ENCODE measurements at regions not wholly inside any gene's neighbourhood (a gene's known extent, or its start where the extent isn't known, plus 50 kb on each side); places are given as distances from the start of the nearest gene placed in this dataset.
"Not testable (repeated sequence)": the region's sequence is repeated elsewhere in the genome, so short reads cannot be mapped to it uniquely, and the experiment has no call there.

DNA sequence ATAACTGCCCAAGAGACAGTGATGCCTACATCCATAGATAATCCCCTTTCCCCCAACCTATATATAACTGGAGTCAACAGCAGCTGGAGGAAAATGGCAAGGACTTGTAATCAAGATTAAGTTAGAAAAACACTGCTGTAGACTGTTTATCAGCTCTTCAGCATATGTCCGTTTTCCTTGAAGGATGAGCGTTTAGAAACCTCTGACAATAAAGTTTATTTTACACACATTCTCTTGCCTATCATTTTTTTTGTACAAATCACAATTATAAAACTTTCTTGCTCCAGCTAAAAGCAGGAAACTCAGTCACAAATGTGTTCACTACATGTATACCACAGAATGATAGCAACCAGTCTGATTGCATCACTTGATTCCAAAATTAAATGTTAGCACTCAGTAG, 50.8 kb downstream of the PPIAL4G start:
- H3K36me3 Mint-ChIP-seq (ENCODE audit: low read depth) = peaks cover 75% of the 10 kb centered on the region
- H3K9me3 Mint-ChIP-seq, H3K4me1 Mint-ChIP-seq, H3K27ac Mint-ChIP-seq, H3K27me3 Mint-ChIP-seq, H3K4me3 Mint-ChIP-seq, DNase-seq, POLR2A ChIA-PET, CTCF ChIA-PET: not testable (repeated sequence)

GRCh38 chr1:148429856-148430255, 53.2 kb downstream of the PPIAL4G start:
- POLR2A ChIA-PET, CTCF ChIA-PET, H3K9me3 Mint-ChIP-seq, H3K27ac Mint-ChIP-seq, H3K4me3 Mint-ChIP-seq, H3K27me3 Mint-ChIP-seq, DNase-seq: not testable (repeated sequence)
- Mint-ChIP-seq H3K36me3 (ENCODE audit: low read depth) (peaks cover 84% of the 10 kb centered on the region), H3K4me1 (peaks cover 19% of the 10 kb centered on the region)

DNA sequence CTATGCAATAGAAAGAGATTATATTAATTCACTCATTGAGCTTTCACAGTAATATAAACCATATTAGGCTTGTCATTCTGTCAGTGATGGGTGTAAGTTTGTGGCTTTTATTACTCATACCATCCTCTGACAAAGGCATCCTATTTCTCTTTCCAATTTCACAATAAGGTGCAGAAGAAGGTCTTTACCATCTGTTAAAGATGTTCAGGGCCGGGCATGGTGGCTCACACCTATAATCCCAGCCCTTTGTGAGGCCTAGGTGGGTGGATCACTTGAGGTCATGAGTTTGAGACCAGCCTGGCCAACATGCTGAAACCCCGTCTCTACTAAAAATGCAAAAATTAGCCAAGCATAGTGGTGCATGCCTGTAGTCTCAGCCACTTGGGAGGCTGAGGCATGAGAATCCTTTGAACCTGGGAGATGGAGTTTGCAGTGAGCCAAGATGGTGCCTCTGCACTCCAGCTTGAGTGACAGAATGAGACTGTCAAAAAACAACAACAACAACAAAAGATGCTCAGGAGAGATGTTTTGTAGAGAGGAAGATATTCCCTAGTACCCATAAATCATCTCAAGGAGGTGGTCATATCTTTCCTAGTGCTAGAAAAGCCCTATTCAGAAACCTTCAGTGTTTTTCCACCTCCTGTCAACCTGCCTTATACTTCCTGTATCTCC, 56.0 kb downstream of the PPIAL4G start:
- H3K4me3 Mint-ChIP-seq, DNase-seq, POLR2A ChIA-PET, CTCF ChIA-PET, H3K27me3 Mint-ChIP-seq, H3K9me3 Mint-ChIP-seq: not testable (repeated sequence)
- H3K4me1 Mint-ChIP-seq = peaks cover 25% of the 10 kb centered on the region
- peaks cover 81% of the 10 kb centered on the region for H3K36me3 Mint-ChIP-seq (ENCODE audit: low read depth)
- peak overlapping the region; percentile 54 for H3K27ac Mint-ChIP-seq

DNA sequence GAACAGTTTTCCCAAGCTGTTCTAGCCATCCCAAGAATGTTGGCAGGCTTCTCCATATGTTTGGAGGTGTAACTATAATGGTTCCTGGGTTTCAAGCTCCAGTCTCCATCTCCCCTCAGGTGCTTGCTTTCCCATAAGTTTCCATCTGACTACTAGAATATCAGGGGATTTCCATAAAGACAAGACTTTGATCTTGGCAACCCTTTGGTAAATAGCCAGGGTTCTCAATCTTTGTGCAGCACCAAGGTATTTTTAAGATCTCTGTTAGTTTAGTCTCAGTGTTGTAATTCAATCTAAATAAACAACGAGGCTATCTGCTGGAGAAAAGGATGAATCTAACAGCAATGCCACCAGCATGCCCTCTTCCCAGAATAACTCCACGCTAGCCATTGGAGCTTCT, 56.7 kb downstream of the PPIAL4G start:
- H3K27ac Mint-ChIP-seq, DNase-seq, CTCF ChIA-PET, H3K27me3 Mint-ChIP-seq, H3K4me3 Mint-ChIP-seq, H3K9me3 Mint-ChIP-seq, POLR2A ChIA-PET: not testable (repeated sequence)
- Mint-ChIP-seq H3K36me3 (ENCODE audit: low read depth) (peaks cover 74% of the 10 kb centered on the region), H3K4me1 (peaks cover 25% of the 10 kb centered on the region)

- CTCF ChIA-PET, H3K9me3 Mint-ChIP-seq, POLR2A ChIA-PET, H3K4me3 Mint-ChIP-seq, DNase-seq, H3K27ac Mint-ChIP-seq, H3K27me3 Mint-ChIP-seq: not testable (repeated sequence)
- Mint-ChIP-seq H3K36me3 (ENCODE audit: low read depth) (peaks cover 56% of the 10 kb centered on the region), H3K4me1 (peaks cover 25% of the 10 kb centered on the region)
These were observed 58.7 kb downstream of the PPIAL4G start for GRCh38 chr1:148424143-148425003.

DNA sequence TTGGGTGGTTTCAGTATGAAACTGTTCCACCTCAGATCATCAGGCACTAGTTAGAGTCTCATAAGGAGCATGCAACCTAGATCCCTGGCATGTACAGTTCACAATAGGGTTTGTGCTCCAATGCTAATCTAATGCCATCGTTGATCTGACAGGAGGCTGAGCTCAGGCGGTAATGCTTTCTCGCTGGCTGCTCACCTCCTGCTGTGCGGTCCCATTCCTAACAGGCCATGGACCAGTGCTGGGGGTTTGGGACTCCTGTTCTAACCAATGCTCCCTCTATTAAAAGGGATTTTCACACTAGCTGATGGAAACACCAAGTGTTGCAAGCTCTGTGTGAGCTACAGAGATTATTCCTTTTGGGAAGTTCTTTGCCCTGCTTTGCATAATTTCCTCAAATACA, 60.2 kb downstream of the PPIAL4G start:
- H3K27ac Mint-ChIP-seq, CTCF ChIA-PET, POLR2A ChIA-PET, H3K9me3 Mint-ChIP-seq, DNase-seq, H3K27me3 Mint-ChIP-seq, H3K4me3 Mint-ChIP-seq: not testable (repeated sequence)
- H3K36me3 Mint-ChIP-seq (ENCODE audit: low read depth) = peaks cover 42% of the 10 kb centered on the region
- peaks cover 25% of the 10 kb centered on the region for H3K4me1 Mint-ChIP-seq

GRCh38 chr1:148417241-148417640, 65.9 kb downstream of the PPIAL4G start:
- H3K27ac Mint-ChIP-seq; POLR2A ChIA-PET; DNase-seq; H3K4me3 Mint-ChIP-seq; H3K27me3 Mint-ChIP-seq; H3K9me3 Mint-ChIP-seq; H3K36me3 Mint-ChIP-seq (ENCODE audit: low read depth); H3K4me1 Mint-ChIP-seq; CTCF ChIA-PET: not testable (repeated sequence)

- DNase-seq, POLR2A ChIA-PET, H3K27me3 Mint-ChIP-seq, H3K4me1 Mint-ChIP-seq, H3K4me3 Mint-ChIP-seq, CTCF ChIA-PET, H3K9me3 Mint-ChIP-seq, H3K27ac Mint-ChIP-seq: not testable (repeated sequence)
- H3K36me3 Mint-ChIP-seq (ENCODE audit: low read depth) = peaks cover 13% of the 10 kb centered on the region
These were observed 69.7 kb downstream of the PPIAL4G start for GRCh38 chr1:148413385-148413784.

DNA sequence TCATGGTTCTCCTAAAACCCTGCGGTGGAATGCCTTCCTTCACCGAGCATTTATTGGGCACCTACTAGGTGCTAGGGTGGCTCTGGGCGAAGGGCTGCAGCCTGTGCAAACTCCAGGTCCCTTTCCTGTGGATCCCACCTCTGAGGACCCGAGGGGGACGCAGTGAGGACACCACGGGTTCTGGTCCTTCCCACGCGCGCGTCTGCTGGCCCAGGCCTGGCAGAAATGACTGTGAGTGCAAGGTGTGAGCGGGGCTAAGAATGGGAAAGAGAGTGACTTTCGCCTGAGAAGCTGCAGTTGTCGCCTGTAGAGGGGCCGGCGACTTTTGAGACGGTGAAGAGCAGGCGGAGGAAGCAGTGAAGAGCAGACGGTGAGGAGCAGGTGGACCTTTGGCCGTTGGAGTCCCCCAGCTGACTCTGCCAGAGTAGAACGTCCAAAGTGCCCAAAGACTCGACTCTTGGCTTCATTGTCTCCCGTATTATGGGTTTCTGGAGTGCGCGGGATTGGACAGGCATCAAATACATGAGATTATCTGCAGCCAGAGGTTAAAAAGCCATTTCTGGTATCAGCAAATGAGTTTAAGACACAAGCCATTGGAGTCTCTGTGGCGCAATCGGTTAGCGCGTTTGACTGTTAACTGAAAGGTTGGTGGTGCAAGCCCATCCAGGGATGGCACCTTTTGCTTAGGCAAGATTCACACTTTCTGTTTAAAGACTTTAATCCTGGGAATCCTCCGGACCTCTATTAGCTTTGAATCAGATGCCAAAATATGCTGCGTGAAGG, 78.1 kb downstream of the PPIAL4G start:
- H3K4me3 Mint-ChIP-seq; H3K27ac Mint-ChIP-seq; DNase-seq; H3K36me3 Mint-ChIP-seq (ENCODE audit: low read depth); H3K9me3 Mint-ChIP-seq; H3K27me3 Mint-ChIP-seq; CTCF ChIA-PET; POLR2A ChIA-PET: not testable (repeated sequence)
- H3K4me1 Mint-ChIP-seq = peaks cover 18% of the 10 kb centered on the region

GRCh38 chr1:148403925-148404324, 79.2 kb downstream of the PPIAL4G start:
- peak overlapping the region; percentile 10 for H3K4me3 Mint-ChIP-seq
- CTCF ChIA-PET; H3K36me3 Mint-ChIP-seq (ENCODE audit: low read depth); H3K27me3 Mint-ChIP-seq; DNase-seq; H3K9me3 Mint-ChIP-seq; H3K27ac Mint-ChIP-seq: not testable (repeated sequence)
- POLR2A ChIA-PET = interaction anchor here (2.4 kb wide), 1 partner anchor 15 kb away, joined by 40 read pairs; no protein-coding TSS in a partner anchor
- H3K4me1 Mint-ChIP-seq = peaks cover 18% of the 10 kb centered on the region

GRCh38 chr1:148403085-148403456, 80.0 kb downstream of the PPIAL4G start:
- not testable (repeated sequence) for H3K36me3 Mint-ChIP-seq (ENCODE audit: low read depth); H3K27me3 Mint-ChIP-seq; DNase-seq; H3K9me3 Mint-ChIP-seq
- peak overlapping the region; percentile 95 for H3K4me3 Mint-ChIP-seq
- H3K4me1 Mint-ChIP-seq = peaks cover 19% of the 10 kb centered on the region
- ChIA-PET POLR2A (interaction anchor here (0.7 to 2.4 kb wide), 11 partner anchors 11 to 139 kb away, joined by 3 to 40 read pairs (median 7); no protein-coding TSS in a partner anchor), CTCF (interaction anchor here (1.3 kb wide), 1 partner anchor 31 kb away, joined by 3 read pairs; no protein-coding TSS in a partner anchor)
- H3K27ac Mint-ChIP-seq = peak overlapping the region; percentile 98

- H3K27me3 Mint-ChIP-seq; H3K9me3 Mint-ChIP-seq; H3K36me3 Mint-ChIP-seq (ENCODE audit: low read depth): not testable (repeated sequence)
- peak; percentile 90 for DNase-seq
- CTCF ChIA-PET = interaction anchor here (1.3 kb wide), 1 partner anchor 30 kb away, joined by 3 read pairs; no protein-coding TSS in a partner anchor
- H3K27ac Mint-ChIP-seq = peak overlapping the region; percentile 98
- H3K4me3 Mint-ChIP-seq = peak overlapping the region; percentile 95
- H3K4me1 Mint-ChIP-seq = peaks cover 20% of the 10 kb centered on the region
- POLR2A ChIA-PET = interaction anchor here (0.7 to 2.4 kb wide), 12 partner anchors 10 to 139 kb away, joined by 3 to 40 read pairs (median 6); no protein-coding TSS in a partner anchor
These were observed 80.7 kb downstream of the PPIAL4G start for GRCh38 chr1:148402152-148403084.

All from activated CD4-positive, alpha-beta memory T cell treated with anti-CD3 and anti-CD28 coated beads, Interleukin-2, amount 10 ng/mL, durations not matched to agents 7 days and 5 days (primary cell).